ENCODE measurements at regions not wholly inside any gene's neighbourhood (a gene's known extent, or its start where the extent isn't known, plus 50 kb on each side); places are given as distances from the start of the nearest gene placed in this dataset.
"Not testable (repeated sequence)": the region's sequence is repeated elsewhere in the genome, so short reads cannot be mapped to it uniquely, and the experiment has no call there.

DNA sequence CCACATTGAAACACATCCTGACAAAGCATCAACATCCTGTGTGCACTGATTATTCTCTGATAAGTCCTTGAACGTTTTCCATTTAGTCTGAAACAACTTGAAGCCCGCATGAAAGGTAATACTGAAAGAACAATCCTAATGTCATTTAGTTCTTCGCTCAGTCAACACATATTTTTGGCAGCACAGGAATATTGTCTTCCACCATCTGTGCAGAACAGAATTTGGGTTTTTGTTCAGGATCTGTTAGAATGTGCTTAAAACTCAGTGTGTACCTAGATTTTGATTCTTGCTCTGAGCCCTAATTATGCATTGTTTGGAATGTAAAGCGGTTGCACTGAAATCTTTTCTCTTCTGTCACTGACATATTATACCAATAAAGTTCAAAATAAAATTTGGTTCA, 1036.6 kb downstream of the CDH11 start:
- Histone ChIP-seq H3K36me3 (no peaks in the 10 kb centered on the region), H3K4me1 (no peaks in the 10 kb centered on the region), H3K27me3 (no peaks in the 10 kb centered on the region), H3K27ac (no peak overlapping the region), H3K4me3 (no peak overlapping the region), H3K9me3 (no peaks in the 10 kb centered on the region)
- intact Hi-C loops (cut with DNase I): loop anchor here (10.0 kb wide), 1 partner anchor 1030 kb away; no protein-coding TSS in a partner anchor
- DNase-seq (ENCODE audit: low spot score in 2 of 2): no peak
- TF ChIP-seq, protein P1, sequence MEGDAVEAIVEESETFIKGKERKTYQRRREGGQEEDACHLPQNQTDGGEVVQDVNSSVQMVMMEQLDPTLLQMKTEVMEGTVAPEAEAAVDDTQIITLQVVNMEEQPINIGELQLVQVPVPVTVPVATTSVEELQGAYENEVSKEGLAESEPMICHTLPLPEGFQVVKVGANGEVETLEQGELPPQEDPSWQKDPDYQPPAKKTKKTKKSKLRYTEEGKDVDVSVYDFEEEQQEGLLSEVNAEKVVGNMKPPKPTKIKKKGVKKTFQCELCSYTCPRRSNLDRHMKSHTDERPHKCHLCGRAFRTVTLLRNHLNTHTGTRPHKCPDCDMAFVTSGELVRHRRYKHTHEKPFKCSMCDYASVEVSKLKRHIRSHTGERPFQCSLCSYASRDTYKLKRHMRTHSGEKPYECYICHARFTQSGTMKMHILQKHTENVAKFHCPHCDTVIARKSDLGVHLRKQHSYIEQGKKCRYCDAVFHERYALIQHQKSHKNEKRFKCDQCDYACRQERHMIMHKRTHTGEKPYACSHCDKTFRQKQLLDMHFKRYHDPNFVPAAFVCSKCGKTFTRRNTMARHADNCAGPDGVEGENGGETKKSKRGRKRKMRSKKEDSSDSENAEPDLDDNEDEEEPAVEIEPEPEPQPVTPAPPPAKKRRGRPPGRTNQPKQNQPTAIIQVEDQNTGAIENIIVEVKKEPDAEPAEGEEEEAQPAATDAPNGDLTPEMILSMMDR (IDR thresholded peaks at IDR 0.05): no peak

DNA sequence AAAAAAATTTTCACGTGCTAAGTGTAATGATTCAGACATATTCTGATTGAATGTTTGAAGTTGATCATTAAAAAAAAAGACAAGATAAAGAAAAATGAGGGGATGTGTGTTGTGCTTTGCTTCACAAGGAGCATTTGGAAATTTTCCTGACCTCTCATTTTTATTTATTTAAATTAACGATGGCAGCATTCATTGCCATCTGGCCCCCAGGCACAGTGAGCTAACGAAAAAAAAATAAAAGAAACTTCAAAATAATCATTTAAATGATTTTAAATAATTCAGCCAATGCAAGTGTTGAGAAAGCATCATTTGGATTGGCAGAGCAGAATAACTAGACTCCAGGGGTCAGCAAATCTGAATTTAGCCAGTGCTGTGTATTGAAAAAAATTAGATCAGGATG, 1037.2 kb downstream of the CDH11 start:
- no peak for DNase-seq (ENCODE audit: low spot score in 2 of 2)
- TF ChIP-seq, protein P1 (IDR thresholded peaks at IDR 0.05): no peak
- Histone ChIP-seq H3K27ac (no peak overlapping the region), H3K4me1 (no peaks in the 10 kb centered on the region), H3K27me3 (no peaks in the 10 kb centered on the region), H3K36me3 (no peaks in the 10 kb centered on the region), H3K4me3 (no peak overlapping the region), H3K9me3 (no peaks in the 10 kb centered on the region)
- intact Hi-C loops (cut with DNase I): loop anchor here (10.0 kb wide), 1 partner anchor 1030 kb away; no protein-coding TSS in a partner anchor

- Histone ChIP-seq H3K36me3 (no peaks in the 10 kb centered on the region), H3K9me3 (no peaks in the 10 kb centered on the region), H3K4me3 (no peak overlapping the region), H3K4me1 (no peaks in the 10 kb centered on the region), H3K27me3 (no peaks in the 10 kb centered on the region), H3K27ac (no peak overlapping the region)
- intact Hi-C loops (cut with DNase I): loop anchor here (10.0 kb wide), 1 partner anchor 1031 kb away; no protein-coding TSS in a partner anchor
- no peak for DNase-seq (ENCODE audit: low spot score in 2 of 2)
- TF ChIP-seq, protein P1 (IDR thresholded peaks at IDR 0.05): no peak
These were observed 1038.3 kb downstream of the CDH11 start for GRCh38 chr16:64083428-64084129.

- intact Hi-C loops (cut with DNase I): no loop called here
These were observed 1044.6 kb downstream of the CDH11 start for GRCh38 chr16:64077242-64077641.

GRCh38 chr16:64074706-64075105, 1047.2 kb downstream of the CDH11 start:
- Histone ChIP-seq H3K27me3 (no peaks in the 10 kb centered on the region), H3K4me1 (no peaks in the 10 kb centered on the region), H3K9me3 (no peaks in the 10 kb centered on the region), H3K4me3 (no peak overlapping the region), H3K27ac (no peak overlapping the region), H3K36me3 (no peaks in the 10 kb centered on the region)
- intact Hi-C loops (cut with DNase I): no loop called here
- TF ChIP-seq, protein P1 (IDR thresholded peaks at IDR 0.05): no peak
- DNase-seq (ENCODE audit: low spot score in 2 of 2): no peak

More at GRCh38 chr16:64077242-64077641, 1044.6 kb downstream of the CDH11 start:
- Histone ChIP-seq H3K36me3 (no peaks in the 10 kb centered on the region), H3K4me1 (no peaks in the 10 kb centered on the region), H3K4me3 (no peak overlapping the region), H3K27me3 (no peaks in the 10 kb centered on the region), H3K9me3 (no peaks in the 10 kb centered on the region), H3K27ac (no peak overlapping the region)
- no peak for DNase-seq (ENCODE audit: low spot score in 2 of 2)
- TF ChIP-seq, protein P1 (IDR thresholded peaks at IDR 0.05): no peak

DNA sequence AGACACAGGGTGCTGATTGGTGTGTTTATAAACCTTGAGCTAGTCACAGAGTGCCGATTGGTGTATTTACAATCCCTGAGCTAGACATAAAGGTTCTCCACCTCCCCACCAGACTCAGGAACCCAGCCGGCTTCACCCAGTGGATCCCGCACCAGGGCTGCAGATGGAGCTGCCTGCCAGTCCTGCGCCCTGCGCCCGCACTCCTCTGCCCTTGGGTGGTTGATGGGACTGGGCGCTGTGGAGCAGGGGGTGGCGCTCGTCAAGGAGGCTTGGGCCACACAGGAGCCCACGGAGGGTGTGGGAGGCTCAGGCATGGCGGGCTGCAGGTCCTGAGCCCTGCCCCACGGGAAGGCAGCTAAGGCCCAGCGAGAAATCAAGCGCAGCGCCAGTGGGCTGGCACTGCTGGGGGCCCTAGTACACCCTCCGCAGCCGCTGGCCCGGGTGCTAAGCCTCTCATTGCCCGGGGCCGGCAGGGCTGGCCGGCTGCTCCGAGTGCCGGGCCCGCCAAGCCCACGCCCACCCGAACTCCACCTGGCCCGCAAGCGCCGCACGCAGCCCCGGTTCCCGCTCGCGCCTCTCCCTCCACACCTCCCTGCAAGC, 1049.6 kb downstream of the CDH11 start:
- intact Hi-C loops (cut with DNase I); DNase-seq (ENCODE audit: low spot score in 2 of 2); H3K4me1 ChIP-seq; H3K27ac ChIP-seq; H3K9me3 ChIP-seq; H3K36me3 ChIP-seq; H3K4me3 ChIP-seq; H3K27me3 ChIP-seq: not testable (repeated sequence)

Data from ascending aorta (tissue), 2 donors.